D721Med (cell line): ENCODE measurements at regions not wholly inside any gene's neighbourhood (a gene's known extent, or its start where the extent isn't known, plus 50 kb on each side); places are given as distances from the start of the nearest gene placed in this dataset.

Source experiments
- DNase-seq: peaks from one replicate; pipeline ENCODE4 v3.0.0; 2011; ENCODE audit warnings: low spot score; ENCODE audit not compliant: insufficient read length
- FAIRE-seq: peaks from 2 replicates; lab custom pipeline; 2011; peaks lifted over from hg19 to GRCh38; lab: Jason Lieb, UNC
- TF ChIP-seq, protein P1 (sequence below): IDR thresholded peaks from 2 replicates; pipeline ENCODE4 v1.5.1; 2012; ENCODE audit warnings: mild to moderate bottlenecking, control low read depth; ENCODE audit not compliant: insufficient read depth; ENCODE audit errors: missing control alignments

DNA sequence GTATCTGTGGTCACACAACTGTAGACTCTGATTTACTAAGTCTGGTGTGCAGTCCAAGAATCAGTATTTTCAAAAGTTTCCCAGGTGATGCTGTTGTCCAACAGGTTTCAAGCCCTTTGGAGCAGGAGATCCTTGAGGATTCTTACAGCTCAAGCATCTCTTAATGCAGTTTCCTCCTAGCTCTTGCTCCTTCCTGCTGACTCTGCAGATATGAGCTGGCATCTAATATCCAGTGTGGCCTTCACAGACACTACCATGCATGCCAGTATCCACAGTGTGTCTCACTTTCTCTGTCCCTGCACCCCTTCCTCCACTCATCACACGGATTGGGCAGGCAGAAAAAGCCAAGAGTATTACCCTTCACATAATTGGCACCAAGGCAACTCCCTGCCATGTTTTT, 182.2 kb upstream of the TNC start:
- TF ChIP-seq, protein P1, sequence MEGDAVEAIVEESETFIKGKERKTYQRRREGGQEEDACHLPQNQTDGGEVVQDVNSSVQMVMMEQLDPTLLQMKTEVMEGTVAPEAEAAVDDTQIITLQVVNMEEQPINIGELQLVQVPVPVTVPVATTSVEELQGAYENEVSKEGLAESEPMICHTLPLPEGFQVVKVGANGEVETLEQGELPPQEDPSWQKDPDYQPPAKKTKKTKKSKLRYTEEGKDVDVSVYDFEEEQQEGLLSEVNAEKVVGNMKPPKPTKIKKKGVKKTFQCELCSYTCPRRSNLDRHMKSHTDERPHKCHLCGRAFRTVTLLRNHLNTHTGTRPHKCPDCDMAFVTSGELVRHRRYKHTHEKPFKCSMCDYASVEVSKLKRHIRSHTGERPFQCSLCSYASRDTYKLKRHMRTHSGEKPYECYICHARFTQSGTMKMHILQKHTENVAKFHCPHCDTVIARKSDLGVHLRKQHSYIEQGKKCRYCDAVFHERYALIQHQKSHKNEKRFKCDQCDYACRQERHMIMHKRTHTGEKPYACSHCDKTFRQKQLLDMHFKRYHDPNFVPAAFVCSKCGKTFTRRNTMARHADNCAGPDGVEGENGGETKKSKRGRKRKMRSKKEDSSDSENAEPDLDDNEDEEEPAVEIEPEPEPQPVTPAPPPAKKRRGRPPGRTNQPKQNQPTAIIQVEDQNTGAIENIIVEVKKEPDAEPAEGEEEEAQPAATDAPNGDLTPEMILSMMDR = no peak
- FAIRE-seq (no peak), DNase-seq (no peak)

DNA sequence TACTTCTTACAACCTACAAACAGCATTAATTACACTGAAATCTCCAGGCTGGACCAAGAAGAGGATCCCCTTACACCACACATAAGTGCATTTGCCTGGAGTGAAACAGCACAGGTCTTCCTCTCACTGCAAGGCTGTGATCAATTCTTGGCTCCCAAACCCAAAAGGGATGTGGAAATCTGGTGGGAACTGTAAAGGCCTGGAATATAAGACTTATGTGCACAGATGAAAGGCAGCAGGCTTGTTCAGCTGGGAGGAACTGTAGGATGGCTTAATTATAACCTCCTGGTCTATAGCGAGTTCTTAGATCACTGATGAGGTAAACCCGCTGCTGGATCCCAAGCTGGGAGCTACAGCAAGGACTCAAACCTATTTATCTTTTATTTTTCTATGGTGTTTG, 182.9 kb upstream of the TNC start:
- TF ChIP-seq, protein P1 = no peak

DNA sequence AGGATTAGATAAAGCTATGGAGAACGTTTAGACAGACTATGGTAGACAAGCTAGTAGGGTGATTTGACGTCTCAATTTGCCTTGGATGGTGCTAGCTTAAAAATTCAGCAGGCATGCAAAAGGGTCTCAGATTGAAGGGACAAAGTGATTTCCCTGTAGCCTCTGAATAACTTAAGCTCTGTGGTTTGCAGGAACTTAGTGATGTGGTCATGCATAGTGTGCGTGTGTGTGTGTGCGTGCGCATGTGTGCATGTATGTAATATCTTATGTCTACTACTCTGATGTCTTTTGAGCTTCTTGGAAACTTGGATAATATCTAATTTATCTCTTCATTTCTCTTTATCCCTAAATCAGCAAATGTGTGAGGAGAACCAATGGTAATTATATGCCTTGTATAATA, 183.6 kb upstream of the TNC start:
- no peak for DNase-seq
- TF ChIP-seq, protein P1 = no peak
- FAIRE-seq = no peak

More for the DNA sequence above, 182.9 kb upstream of the TNC start:
- DNase-seq = no peak
- FAIRE-seq = no peak

DNA sequence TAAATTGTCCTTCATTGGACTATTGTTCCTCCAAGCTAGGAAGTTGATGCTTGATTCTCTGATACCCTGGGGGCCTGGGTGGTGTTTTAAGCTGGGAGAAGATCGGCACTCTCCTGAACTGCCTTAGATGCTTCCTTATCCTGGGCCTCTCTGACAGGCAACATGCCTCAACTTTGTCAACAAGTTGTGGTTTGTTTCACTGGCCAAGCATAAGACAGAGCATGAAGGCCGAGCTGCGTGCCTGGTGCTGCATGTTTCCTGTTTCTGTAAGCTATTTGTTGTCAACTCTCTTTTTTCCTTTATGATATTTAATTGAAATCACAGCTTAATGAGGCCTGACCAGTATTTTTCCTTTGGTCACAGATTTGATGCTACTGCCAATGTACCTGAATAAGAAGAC, 187.6 kb upstream of the TNC start:
- TF ChIP-seq, protein P1 = no peak
- FAIRE-seq = no peak
- no peak for DNase-seq

DNA sequence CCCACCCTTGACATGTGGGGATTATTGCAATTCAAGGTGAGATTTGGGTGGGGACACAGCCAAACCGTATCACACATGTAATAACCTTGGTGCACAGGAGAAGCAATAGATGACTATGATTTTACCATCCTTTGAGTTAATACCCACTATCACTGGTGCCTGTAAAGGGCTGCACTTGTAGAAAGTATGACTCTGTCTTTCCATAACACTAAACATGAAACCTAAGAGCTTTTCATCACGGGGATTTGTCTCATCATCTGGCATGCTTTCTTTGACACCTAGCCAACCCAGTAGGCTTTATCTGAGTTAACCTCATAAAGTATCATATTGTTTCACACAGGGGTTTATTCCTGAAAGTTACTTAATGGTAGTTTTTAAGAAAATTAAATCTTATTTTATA, 188.9 kb upstream of the TNC start:
- no peak for FAIRE-seq
- no peak for DNase-seq
- TF ChIP-seq, protein P1 = no peak

DNA sequence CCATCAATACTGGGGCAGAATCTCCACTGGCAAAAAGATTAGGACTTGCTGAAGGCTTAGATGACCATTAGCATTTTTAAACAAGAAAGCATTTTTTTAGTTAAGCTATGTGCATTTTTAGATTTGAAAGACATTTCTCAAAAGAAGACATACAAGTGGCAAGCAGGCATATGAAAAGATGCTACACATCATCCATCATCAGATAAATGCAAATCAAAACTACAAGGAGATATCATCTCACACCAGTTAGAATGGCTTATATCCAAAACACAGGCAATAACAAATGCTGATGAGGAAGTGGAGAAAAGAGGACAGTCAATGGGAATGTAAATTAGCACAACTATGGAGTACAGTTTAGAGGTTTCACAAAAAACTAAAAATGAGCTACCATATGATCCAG, 195.6 kb upstream of the TNC start:
- DNase-seq (no peak), FAIRE-seq (no peak)
- TF ChIP-seq, protein P1 = no peak

DNA sequence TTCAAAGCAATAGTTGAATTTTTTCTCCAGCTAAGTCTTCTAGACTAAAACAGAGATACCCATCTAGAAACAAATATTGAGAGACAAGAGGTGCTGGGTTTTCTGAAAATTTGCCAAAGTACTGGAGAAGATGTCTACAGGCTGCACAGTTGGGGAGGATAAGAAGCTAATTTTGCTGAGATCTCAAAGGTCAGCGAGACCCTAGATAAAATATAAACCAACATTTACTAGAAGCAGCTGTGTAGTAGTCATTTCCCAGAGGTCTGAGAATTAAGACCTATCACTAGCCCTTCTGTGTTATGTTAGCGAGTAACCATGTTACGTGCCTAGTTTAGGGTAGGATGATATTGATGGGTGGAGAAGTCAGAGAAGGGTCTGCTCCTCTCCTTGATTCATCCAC, 208.5 kb upstream of the TNC start:
- DNase-seq = no peak
- TF ChIP-seq, protein P1 = no peak
- no peak for FAIRE-seq
